Neural cell (in vitro differentiated cells): ENCODE measurements at regions not wholly inside any gene's neighbourhood (a gene's known extent, or its start where the extent isn't known, plus 50 kb on each side); places are given as distances from the start of the nearest gene placed in this dataset.

Source experiments
- CTCF ChIP-seq: fragments of 450-650 bp; IDR thresholded peaks from 2 replicates; pipeline ENCODE4 v1.5.1; 2014; ENCODE audit warnings: antibody characterized with exemption, mild to moderate bottlenecking, moderate library complexity; ENCODE audit not compliant: poor library complexity, severe bottlenecking
- EP300 ChIP-seq: fragments of 450-650 bp; conservative IDR thresholded peaks from 2 replicates; pipeline ENCODE4 v1.6.1; 2014; ENCODE audit warnings: antibody characterized with exemption, mild to moderate bottlenecking, moderate library complexity; ENCODE audit not compliant: poor library complexity, severe bottlenecking
- EZH2 ChIP-seq: fragments of 200-600, 300-800 bp; shearing (Covaris generic), sonication (generic); IDR thresholded peaks from 2 replicates; pipeline ENCODE4 v1.6.1; 2014; ENCODE audit warnings: antibody characterized with exemption, low read length, borderline replicate concordance, mild to moderate bottlenecking; ENCODE audit not compliant: insufficient read depth, poor library complexity, severe bottlenecking
- MXI1 ChIP-seq: fragments of 450-650 bp; conservative IDR thresholded peaks from 2 replicates; pipeline ENCODE4 v1.6.1; 2014; ENCODE audit warnings: antibody characterized with exemption, mild to moderate bottlenecking; ENCODE audit not compliant: poor library complexity, severe bottlenecking
- POLR2AphosphoS5 ChIP-seq: IDR thresholded peaks from 2 replicates; pipeline ENCODE4 v1.6.1; 2012
- RAD21 ChIP-seq: fragments of 450-650 bp; conservative IDR thresholded peaks from 2 replicates; pipeline ENCODE4 v1.6.1; 2014; ENCODE audit warnings: antibody characterized with exemption, mild to moderate bottlenecking, moderate library complexity
- REST ChIP-seq: IDR thresholded peaks from 2 replicates; pipeline ENCODE4 v1.6.1; 2012; ENCODE audit warnings: borderline replicate concordance
- SMC3 ChIP-seq: fragments of 450-650 bp; conservative IDR thresholded peaks from 2 replicates; pipeline ENCODE4 v1.6.1; 2014; ENCODE audit warnings: antibody characterized with exemption, mild to moderate bottlenecking, moderate library complexity; ENCODE audit not compliant: poor library complexity
- TAF1 ChIP-seq: IDR thresholded peaks from 2 replicates; pipeline ENCODE4 v1.6.1; 2012; ENCODE audit warnings: low read depth

- TF ChIP-seq CTCF = no peak
- no peak for TF ChIP-seq EZH2
- no peak for TF ChIP-seq REST
- TF ChIP-seq TAF1 = no peak
- TF ChIP-seq EP300 = no peak
- no peak for TF ChIP-seq SMC3
- TF ChIP-seq RAD21 = no peak
- no peak for TF ChIP-seq POLR2AphosphoS5
- TF ChIP-seq MXI1 = no peak
Observed at GRCh38 chr21:35102488-35103371, 53.6 kb upstream of the RUNX1 start.
